ENCODE measurements at regions not wholly inside any gene's neighbourhood (a gene's known extent, or its start where the extent isn't known, plus 50 kb on each side); places are given as distances from the start of the nearest gene placed in this dataset.
A peak's percentile ranks its signal among the peaks of the same experiment; 100 is the strongest.

DNA sequence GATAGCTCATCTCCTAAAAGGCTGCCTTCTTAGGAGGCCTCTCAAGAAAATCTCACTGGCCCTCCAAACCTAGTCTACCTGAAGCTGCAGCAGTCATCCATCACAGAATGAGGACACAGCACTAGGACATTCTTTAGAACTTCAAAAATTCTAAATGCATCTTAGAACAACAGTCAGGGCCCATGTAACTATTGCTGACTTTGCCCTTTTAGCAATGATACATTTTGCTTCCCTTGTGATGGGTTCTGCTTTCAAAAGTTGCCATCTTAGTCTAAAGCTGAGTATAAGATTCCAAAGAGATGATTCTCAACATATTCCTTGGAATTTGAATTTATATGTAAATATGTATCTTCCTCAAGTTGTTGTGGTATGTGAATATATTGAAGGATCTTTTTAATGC is 793.0 kb downstream of the RAB28 start:
- H2AFZ ChIP-seq (ENCODE audit: low read depth, low read length), result no peak overlapping the region
- ATAC-seq, result no peak
- no peak for FAIRE-seq
- no peaks in the 10 kb centered on the region for H3K36me3 ChIP-seq (ENCODE audit: control insufficient read depth, insufficient read depth, low read length)
- H4K20me1 ChIP-seq (replicated peaks; ENCODE audit: control insufficient read depth, insufficient read depth, low read length), result no peaks in the 10 kb centered on the region
- TF ChIP-seq, protein P1, sequence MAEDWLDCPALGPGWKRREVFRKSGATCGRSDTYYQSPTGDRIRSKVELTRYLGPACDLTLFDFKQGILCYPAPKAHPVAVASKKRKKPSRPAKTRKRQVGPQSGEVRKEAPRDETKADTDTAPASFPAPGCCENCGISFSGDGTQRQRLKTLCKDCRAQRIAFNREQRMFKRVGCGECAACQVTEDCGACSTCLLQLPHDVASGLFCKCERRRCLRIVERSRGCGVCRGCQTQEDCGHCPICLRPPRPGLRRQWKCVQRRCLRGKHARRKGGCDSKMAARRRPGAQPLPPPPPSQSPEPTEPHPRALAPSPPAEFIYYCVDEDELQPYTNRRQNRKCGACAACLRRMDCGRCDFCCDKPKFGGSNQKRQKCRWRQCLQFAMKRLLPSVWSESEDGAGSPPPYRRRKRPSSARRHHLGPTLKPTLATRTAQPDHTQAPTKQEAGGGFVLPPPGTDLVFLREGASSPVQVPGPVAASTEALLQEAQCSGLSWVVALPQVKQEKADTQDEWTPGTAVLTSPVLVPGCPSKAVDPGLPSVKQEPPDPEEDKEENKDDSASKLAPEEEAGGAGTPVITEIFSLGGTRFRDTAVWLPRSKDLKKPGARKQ (CRISPR knock-in tag; IDR thresholded peaks at IDR 0.05), result no peak
- TF ChIP-seq, protein P2, sequence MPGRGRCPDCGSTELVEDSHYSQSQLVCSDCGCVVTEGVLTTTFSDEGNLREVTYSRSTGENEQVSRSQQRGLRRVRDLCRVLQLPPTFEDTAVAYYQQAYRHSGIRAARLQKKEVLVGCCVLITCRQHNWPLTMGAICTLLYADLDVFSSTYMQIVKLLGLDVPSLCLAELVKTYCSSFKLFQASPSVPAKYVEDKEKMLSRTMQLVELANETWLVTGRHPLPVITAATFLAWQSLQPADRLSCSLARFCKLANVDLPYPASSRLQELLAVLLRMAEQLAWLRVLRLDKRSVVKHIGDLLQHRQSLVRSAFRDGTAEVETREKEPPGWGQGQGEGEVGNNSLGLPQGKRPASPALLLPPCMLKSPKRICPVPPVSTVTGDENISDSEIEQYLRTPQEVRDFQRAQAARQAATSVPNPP (IDR thresholded peaks at IDR 0.05; ENCODE audit: borderline replicate concordance, insufficient read depth, insufficient read length), result no peak
- TF ChIP-seq NFIC (IDR thresholded peaks at IDR 0.05) (no peak), KAT2B (IDR thresholded peaks at IDR 0.05; ENCODE audit: low read depth, low read length) (no peak), MAFK (IDR thresholded peaks at IDR 0.05; ENCODE audit: low read length) (0 out of 2 replicates have a peak, but pooled peaks have one; percentile 7), C11orf30 (IDR thresholded peaks at IDR 0.05; ENCODE audit: low read depth) (peak; percentile 6; the same call in 1 of the 2 replicates), PRMT5 (CRISPR knock-in tag; IDR thresholded peaks at IDR 0.05) (no peak), NCOA2 (IDR thresholded peaks at IDR 0.05; ENCODE audit: partially characterized antibody in 2 of 2) (no peak), TCF7 (IDR thresholded peaks at IDR 0.05; ENCODE audit: borderline replicate concordance) (no peak), ZKSCAN3 (CRISPR knock-in tag; IDR thresholded peaks at IDR 0.05) (no peak), ZNF24 (IDR thresholded peaks at IDR 0.05) (no peak)
- TF ChIP-seq, protein P3, sequence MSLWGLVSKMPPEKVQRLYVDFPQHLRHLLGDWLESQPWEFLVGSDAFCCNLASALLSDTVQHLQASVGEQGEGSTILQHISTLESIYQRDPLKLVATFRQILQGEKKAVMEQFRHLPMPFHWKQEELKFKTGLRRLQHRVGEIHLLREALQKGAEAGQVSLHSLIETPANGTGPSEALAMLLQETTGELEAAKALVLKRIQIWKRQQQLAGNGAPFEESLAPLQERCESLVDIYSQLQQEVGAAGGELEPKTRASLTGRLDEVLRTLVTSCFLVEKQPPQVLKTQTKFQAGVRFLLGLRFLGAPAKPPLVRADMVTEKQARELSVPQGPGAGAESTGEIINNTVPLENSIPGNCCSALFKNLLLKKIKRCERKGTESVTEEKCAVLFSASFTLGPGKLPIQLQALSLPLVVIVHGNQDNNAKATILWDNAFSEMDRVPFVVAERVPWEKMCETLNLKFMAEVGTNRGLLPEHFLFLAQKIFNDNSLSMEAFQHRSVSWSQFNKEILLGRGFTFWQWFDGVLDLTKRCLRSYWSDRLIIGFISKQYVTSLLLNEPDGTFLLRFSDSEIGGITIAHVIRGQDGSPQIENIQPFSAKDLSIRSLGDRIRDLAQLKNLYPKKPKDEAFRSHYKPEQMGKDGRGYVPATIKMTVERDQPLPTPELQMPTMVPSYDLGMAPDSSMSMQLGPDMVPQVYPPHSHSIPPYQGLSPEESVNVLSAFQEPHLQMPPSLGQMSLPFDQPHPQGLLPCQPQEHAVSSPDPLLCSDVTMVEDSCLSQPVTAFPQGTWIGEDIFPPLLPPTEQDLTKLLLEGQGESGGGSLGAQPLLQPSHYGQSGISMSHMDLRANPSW (CRISPR knock-in tag; IDR thresholded peaks at IDR 0.05), result no peak
- no peak overlapping the region for H3K4me2 ChIP-seq (ENCODE audit: insufficient read depth, low read length)
- no peak for DNase-seq (ENCODE audit: extremely low read depth in 1 of 4, low spot score in 3 of 4)
- H3K4me1 ChIP-seq (replicated peaks in 1 of 2; ENCODE audit: control insufficient read depth in 2 of 2, insufficient read depth in 2 of 2, low read length in 2 of 2), result no peaks in the 10 kb centered on the region
- in situ Hi-C loops (cut with MboI) (no loop called here), intact Hi-C loops (cut with micrococcal nuclease) (no loop called here)
- no peak overlapping the region for H3K9ac ChIP-seq (ENCODE audit: insufficient read depth in 1 of 2, low read depth in 2 of 2, low read length in 2 of 2)
- ChIA-PET CTCF (ENCODE audit: low intra/inter-chr PET ratio) (no interaction called here), POLR2A (no interaction called here)
- H3K27ac ChIP-seq (ENCODE audit: extremely low read depth, low read depth, low read length), result no peak overlapping the region
- BruUV-seq (replicated peaks), result no TSS peak
- no peak overlapping the region for H3K4me3 ChIP-seq
- H3K79me2 ChIP-seq (ENCODE audit: control insufficient read depth, insufficient read depth, low read length), result no peaks in the 10 kb centered on the region
- no peaks in the 10 kb centered on the region for H3K9me1 ChIP-seq (ENCODE audit: control insufficient read depth, insufficient read depth, low read length)
- no peaks in the 10 kb centered on the region for H3K27me3 ChIP-seq (ENCODE audit: control insufficient read depth in 2 of 2, insufficient read depth in 2 of 2, low read length in 2 of 2)
- no peaks in the 10 kb centered on the region for H3K9me3 ChIP-seq (replicated peaks; ENCODE audit: control insufficient read depth, insufficient read depth, low read depth, low read length)

All from K562 (cell line).